Fibroblast of lung (primary cell): ENCODE measurements at regions not wholly inside any gene's neighbourhood (a gene's known extent, or its start where the extent isn't known, plus 50 kb on each side); places are given as distances from the start of the nearest gene placed in this dataset.

Source experiments
- DNase-seq, 2 donors: peaks; one replicate each; pipeline versions ENCODE4 v3.0.0 to v3.0.0-alpha.2; 2010; ENCODE audit warnings: low read depth in 2 of 2
- H2AFZ ChIP-seq: 2 replicates; pipeline ENCODE4 v1.5.1; 2012; ENCODE audit warnings: low read length, control low read depth, inconsistent platforms
- H3K27ac ChIP-seq: 2 replicates; pipeline ENCODE4 v1.5.1; 2011; ENCODE audit warnings: low read length, control low read depth; ENCODE audit not compliant: insufficient read depth
- H3K27me3 ChIP-seq: 2 replicates; pipeline ENCODE4 v1.5.1; 2011; ENCODE audit warnings: mild to moderate bottlenecking, low read length; ENCODE audit not compliant: control insufficient read depth, insufficient read depth
- H3K36me3 ChIP-seq: 2 replicates; pipeline ENCODE4 v1.5.1; 2011; ENCODE audit warnings: low read length; ENCODE audit not compliant: control insufficient read depth, insufficient read depth
- H3K4me1 ChIP-seq: 2 replicates; pipeline ENCODE4 v1.5.1; 2011; ENCODE audit warnings: low read length; ENCODE audit not compliant: control insufficient read depth, insufficient read depth; ENCODE audit errors: extremely low read depth
- H3K4me2 ChIP-seq: 2 replicates; pipeline ENCODE4 v1.5.1; 2011; ENCODE audit warnings: low read length, control low read depth; ENCODE audit not compliant: insufficient read depth; ENCODE audit errors: extremely low read depth
- H3K4me3 ChIP-seq, 4 experiments: fragments of 200-600 bp in 1 of 4; sonication (generic) in 1 of 4; replicated peaks in 1 of 4; 2 replicates each; pipeline ENCODE4 v1.5.1; 2011 to 2016; ENCODE audit warnings: low read length in 4 of 4, low read depth in 3 of 4, mild to moderate bottlenecking in 3 of 4, control low read depth in 2 of 4, inconsistent platforms in 1 of 4, mixed read lengths in 1 of 4; ENCODE audit not compliant: insufficient read depth in 1 of 4; ENCODE audit errors: control extremely low read depth in 1 of 4
- H3K79me2 ChIP-seq: 2 replicates; pipeline ENCODE4 v1.5.1; 2012; ENCODE audit warnings: mild to moderate bottlenecking, low read length, inconsistent platforms; ENCODE audit not compliant: control insufficient read depth, insufficient read depth
- H3K9ac ChIP-seq: 2 replicates; pipeline ENCODE4 v1.5.1; 2011; ENCODE audit warnings: mild to moderate bottlenecking, low read length, control low read depth; ENCODE audit not compliant: insufficient read depth
- H3K9me3 ChIP-seq: 2 replicates; pipeline ENCODE4 v1.5.1; 2012; ENCODE audit warnings: low read depth, low read length; ENCODE audit not compliant: control insufficient read depth, insufficient read depth
- H4K20me1 ChIP-seq: 2 replicates; pipeline ENCODE4 v1.5.1; 2011; ENCODE audit warnings: low read length; ENCODE audit not compliant: control insufficient read depth, insufficient read depth; ENCODE audit errors: extremely low read depth
- EZH2 ChIP-seq: IDR thresholded peaks from 2 replicates; pipeline ENCODE4 v1.5.1; 2012; ENCODE audit warnings: low read length, control low read depth, mild to moderate bottlenecking; ENCODE audit errors: missing control alignments
- TF ChIP-seq, protein P1 (sequence below), 2 donors: IDR thresholded peaks in 1 of 2; conservative IDR thresholded peaks in 1 of 2; 1 replicate in 1 of 2; 2 replicates in 1 of 2; pipeline ENCODE4 v1.5.1; 2011 to 2012; ENCODE audit warnings: low read length in 2 of 2, control low read depth in 1 of 2, inconsistent platforms in 1 of 2, low read depth in 1 of 2, mild to moderate bottlenecking in 1 of 2

DNA sequence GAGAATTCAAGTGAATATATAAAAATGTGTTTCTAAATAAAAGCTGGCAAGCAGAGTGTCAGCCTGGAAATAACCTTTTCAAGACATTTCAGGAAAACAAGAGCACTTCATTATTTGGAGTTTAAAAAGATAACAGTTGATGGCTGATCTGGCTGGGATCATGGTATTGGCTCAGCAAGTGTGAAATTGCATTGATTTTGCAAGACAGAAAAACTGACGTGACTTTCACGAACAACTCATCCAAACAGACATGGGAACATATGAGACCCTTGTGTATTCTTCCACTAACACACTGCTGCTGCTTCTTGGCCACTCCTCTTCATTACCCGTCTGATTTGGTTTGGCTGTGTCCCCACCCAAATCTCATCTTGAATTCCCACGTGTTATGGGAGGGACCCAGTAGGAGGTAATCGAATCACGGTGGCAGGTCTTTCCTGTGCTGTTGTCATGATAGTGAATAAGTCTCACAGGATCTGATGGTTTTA lies 108.5 kb downstream of the RAB18 start:
- no peak overlapping the region for H3K9ac ChIP-seq
- H3K4me2 ChIP-seq = no peak overlapping the region

GRCh38 chr10:27614776-27615175 lies 110.7 kb downstream of the RAB18 start:
- Histone ChIP-seq H3K4me3 (no peak overlapping the region), H3K9me3 (no peaks in the 10 kb centered on the region), H2AFZ (no peak overlapping the region), H3K79me2 (no peaks in the 10 kb centered on the region), H3K4me2 (no peak overlapping the region), H3K36me3 (no peaks in the 10 kb centered on the region), H4K20me1 (no peaks in the 10 kb centered on the region), H3K27ac (no peak overlapping the region), H3K9ac (no peak overlapping the region), H3K27me3 (no peaks in the 10 kb centered on the region), H3K4me1 (no peaks in the 10 kb centered on the region)
- TF ChIP-seq, protein P1, sequence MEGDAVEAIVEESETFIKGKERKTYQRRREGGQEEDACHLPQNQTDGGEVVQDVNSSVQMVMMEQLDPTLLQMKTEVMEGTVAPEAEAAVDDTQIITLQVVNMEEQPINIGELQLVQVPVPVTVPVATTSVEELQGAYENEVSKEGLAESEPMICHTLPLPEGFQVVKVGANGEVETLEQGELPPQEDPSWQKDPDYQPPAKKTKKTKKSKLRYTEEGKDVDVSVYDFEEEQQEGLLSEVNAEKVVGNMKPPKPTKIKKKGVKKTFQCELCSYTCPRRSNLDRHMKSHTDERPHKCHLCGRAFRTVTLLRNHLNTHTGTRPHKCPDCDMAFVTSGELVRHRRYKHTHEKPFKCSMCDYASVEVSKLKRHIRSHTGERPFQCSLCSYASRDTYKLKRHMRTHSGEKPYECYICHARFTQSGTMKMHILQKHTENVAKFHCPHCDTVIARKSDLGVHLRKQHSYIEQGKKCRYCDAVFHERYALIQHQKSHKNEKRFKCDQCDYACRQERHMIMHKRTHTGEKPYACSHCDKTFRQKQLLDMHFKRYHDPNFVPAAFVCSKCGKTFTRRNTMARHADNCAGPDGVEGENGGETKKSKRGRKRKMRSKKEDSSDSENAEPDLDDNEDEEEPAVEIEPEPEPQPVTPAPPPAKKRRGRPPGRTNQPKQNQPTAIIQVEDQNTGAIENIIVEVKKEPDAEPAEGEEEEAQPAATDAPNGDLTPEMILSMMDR (conservative IDR thresholded peaks at IDR 0.05 in 1 of 2, IDR thresholded peaks at IDR 0.05 in 1 of 2; ENCODE audit: low read depth in 1 of 2, low read length in 2 of 2) = no peak
- no peak for TF ChIP-seq EZH2
- no peak for DNase-seq

More for the DNA sequence above, 108.5 kb downstream of the RAB18 start:
- H3K27me3 ChIP-seq = no peaks in the 10 kb centered on the region
- H2AFZ ChIP-seq = no peak overlapping the region
- H3K4me3 ChIP-seq = no peak overlapping the region
- H3K4me1 ChIP-seq = no peaks in the 10 kb centered on the region
- no peaks in the 10 kb centered on the region for H3K36me3 ChIP-seq
- H3K27ac ChIP-seq = no peak overlapping the region
- H4K20me1 ChIP-seq = no peaks in the 10 kb centered on the region
- H3K79me2 ChIP-seq = no peaks in the 10 kb centered on the region
- H3K9me3 ChIP-seq = no peaks in the 10 kb centered on the region
- TF ChIP-seq EZH2 = no peak
- TF ChIP-seq, protein P1 (conservative IDR thresholded peaks at IDR 0.05 in 1 of 2, IDR thresholded peaks at IDR 0.05 in 1 of 2; ENCODE audit: low read depth in 1 of 2, low read length in 2 of 2) = no peak
- DNase-seq = no peak

GRCh38 chr10:27618036-27618615 lies 114.0 kb downstream of the RAB18 start:
- TF ChIP-seq, protein P1 (conservative IDR thresholded peaks at IDR 0.05 in 1 of 2, IDR thresholded peaks at IDR 0.05 in 1 of 2; ENCODE audit: low read depth in 1 of 2, low read length in 2 of 2) = no peak
- TF ChIP-seq EZH2 = no peak
- H3K27ac ChIP-seq = no peak overlapping the region
- no peak overlapping the region for H3K9ac ChIP-seq
- no peak overlapping the region for H2AFZ ChIP-seq
- no peak for DNase-seq
- H3K4me2 ChIP-seq = no peak overlapping the region
- H3K9me3 ChIP-seq = no peaks in the 10 kb centered on the region
- no peaks in the 10 kb centered on the region for H3K79me2 ChIP-seq
- H3K36me3 ChIP-seq = no peaks in the 10 kb centered on the region
- H4K20me1 ChIP-seq = no peaks in the 10 kb centered on the region
- H3K4me3 ChIP-seq = no peak overlapping the region
- peaks cover 2% of the 10 kb centered on the region for H3K4me1 ChIP-seq
- no peaks in the 10 kb centered on the region for H3K27me3 ChIP-seq
